ENCODE measurements at regions not wholly inside any gene's neighbourhood (a gene's known extent, or its start where the extent isn't known, plus 50 kb on each side); places are given as distances from the start of the nearest gene placed in this dataset.
"Not testable (repeated sequence)": the region's sequence is repeated elsewhere in the genome, so short reads cannot be mapped to it uniquely, and the experiment has no call there.

DNA sequence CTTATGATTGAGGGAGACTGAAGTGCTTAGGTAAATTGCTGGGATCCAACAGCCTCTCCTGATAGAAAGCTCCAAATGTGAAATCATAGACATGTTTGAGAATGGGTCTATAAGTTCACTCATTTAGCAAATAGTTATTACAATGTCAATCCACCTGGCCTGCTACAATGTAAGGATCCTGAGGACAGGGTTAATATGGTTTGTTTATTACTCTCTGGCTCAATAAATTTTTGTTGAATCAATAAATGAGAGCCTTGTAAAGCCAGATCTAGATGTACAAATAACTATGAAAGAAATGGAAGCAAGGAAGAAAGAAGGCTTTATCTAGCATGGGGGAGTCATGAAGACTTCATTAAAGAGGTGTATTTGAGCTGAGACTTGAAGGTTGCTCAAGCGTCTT, 165.6 kb upstream of the IGF1 start:
- Histone ChIP-seq H3K36me3 (replicated peaks; ENCODE audit: insufficient read depth, low read depth) (no peaks in the 10 kb centered on the region), H3K9me3 (ENCODE audit: low read depth) (no peaks in the 10 kb centered on the region), H3K27ac (no peak overlapping the region), H3K9me2 (replicated peaks; ENCODE audit: insufficient read depth) (no peaks in the 10 kb centered on the region), H3K27me3 (no peaks in the 10 kb centered on the region), H2AFZ (no peak overlapping the region), H3K79me2 (no peaks in the 10 kb centered on the region), H4K20me1 (ENCODE audit: insufficient read depth, poor library complexity, severe bottlenecking) (no peaks in the 10 kb centered on the region), H3K4me3 (no peak overlapping the region), H3K4me1 (ENCODE audit: insufficient read depth) (no peaks in the 10 kb centered on the region), H3K4me2 (no peak overlapping the region)
- no peak for DNase-seq (ENCODE audit: low spot score)
- no peak for TF ChIP-seq EZH2 (IDR thresholded peaks at IDR 0.05; ENCODE audit: borderline replicate concordance)
- no peak for TF ChIP-seq EZH2phosphoT487 (IDR thresholded peaks at IDR 0.05; ENCODE audit: low read depth, severe bottlenecking, unreplicated experiment)
- TF ChIP-seq CTCF (IDR thresholded peaks at IDR 0.05; ENCODE audit: poor library complexity): no peak
- WGBS (ENCODE audit: low lambda C conversion rate, missing lambda C conversion rate): 94% methylated on average over 1 of the region's 1 CpG

- H3K9me3 ChIP-seq (ENCODE audit: low read depth): no peaks in the 10 kb centered on the region
- no peak overlapping the region for H2AFZ ChIP-seq
- WGBS (ENCODE audit: low lambda C conversion rate, missing lambda C conversion rate): 89% methylated on average over 2 of the region's 2 CpGs
- H3K9me2 ChIP-seq (replicated peaks; ENCODE audit: insufficient read depth): no peaks in the 10 kb centered on the region
- H3K4me3 ChIP-seq: no peak overlapping the region
- H3K27me3 ChIP-seq: no peaks in the 10 kb centered on the region
- H4K20me1 ChIP-seq (ENCODE audit: insufficient read depth, poor library complexity, severe bottlenecking): no peaks in the 10 kb centered on the region
- no peak overlapping the region for H3K27ac ChIP-seq
- H3K4me1 ChIP-seq (ENCODE audit: insufficient read depth): no peaks in the 10 kb centered on the region
- no peak for TF ChIP-seq CTCF (IDR thresholded peaks at IDR 0.05; ENCODE audit: poor library complexity)
- TF ChIP-seq EZH2 (IDR thresholded peaks at IDR 0.05; ENCODE audit: borderline replicate concordance): no peak
- TF ChIP-seq EZH2phosphoT487 (IDR thresholded peaks at IDR 0.05; ENCODE audit: low read depth, severe bottlenecking, unreplicated experiment): no peak
- no peak overlapping the region for H3K4me2 ChIP-seq
- no peaks in the 10 kb centered on the region for H3K79me2 ChIP-seq
- H3K36me3 ChIP-seq (replicated peaks; ENCODE audit: insufficient read depth, low read depth): no peaks in the 10 kb centered on the region
- no peak for DNase-seq (ENCODE audit: low spot score)
Measured at GRCh38 chr12:102643879-102644575, 163.7 kb upstream of the IGF1 start.

GRCh38 chr12:102642199-102642598, 161.8 kb upstream of the IGF1 start:
- Histone ChIP-seq H3K27me3 (no peaks in the 10 kb centered on the region), H3K9me2 (replicated peaks; ENCODE audit: insufficient read depth) (no peaks in the 10 kb centered on the region), H3K36me3 (replicated peaks; ENCODE audit: insufficient read depth, low read depth) (no peaks in the 10 kb centered on the region), H3K79me2 (no peaks in the 10 kb centered on the region), H3K4me2 (no peak overlapping the region), H3K4me1 (ENCODE audit: insufficient read depth) (no peaks in the 10 kb centered on the region), H3K4me3 (no peak overlapping the region), H3K9me3 (ENCODE audit: low read depth) (no peaks in the 10 kb centered on the region), H3K27ac (no peak overlapping the region), H4K20me1 (ENCODE audit: insufficient read depth, poor library complexity, severe bottlenecking) (no peaks in the 10 kb centered on the region), H2AFZ (no peak overlapping the region)
- no peak for DNase-seq (ENCODE audit: low spot score)
- 84% methylated on average over 2 of the region's 2 CpGs for WGBS (ENCODE audit: low lambda C conversion rate, missing lambda C conversion rate)
- TF ChIP-seq EZH2phosphoT487 (IDR thresholded peaks at IDR 0.05; ENCODE audit: low read depth, severe bottlenecking, unreplicated experiment) (no peak), CTCF (IDR thresholded peaks at IDR 0.05; ENCODE audit: poor library complexity) (no peak), EZH2 (IDR thresholded peaks at IDR 0.05; ENCODE audit: borderline replicate concordance) (no peak)

- not testable (repeated sequence) for H3K4me1 ChIP-seq (ENCODE audit: insufficient read depth); H3K27ac ChIP-seq; H3K9me3 ChIP-seq (ENCODE audit: low read depth); H3K4me3 ChIP-seq; H3K27me3 ChIP-seq; H2AFZ ChIP-seq; H3K4me2 ChIP-seq; DNase-seq (ENCODE audit: low spot score); H3K9me2 ChIP-seq (replicated peaks; ENCODE audit: insufficient read depth); H4K20me1 ChIP-seq (ENCODE audit: insufficient read depth, poor library complexity, severe bottlenecking); H3K79me2 ChIP-seq; H3K36me3 ChIP-seq (replicated peaks; ENCODE audit: insufficient read depth, low read depth)
- WGBS (ENCODE audit: low lambda C conversion rate, missing lambda C conversion rate): 100% methylated on average over 1 of the region's 1 CpG
Measured at GRCh38 chr12:102640658-102641057, 160.3 kb upstream of the IGF1 start.

Measured in hepatocyte (in vitro differentiated cells).